GM12878 (cell line): ENCODE measurements at regions not wholly inside any gene's neighbourhood (a gene's known extent, or its start where the extent isn't known, plus 50 kb on each side); places are given as distances from the start of the nearest gene placed in this dataset.

Experiments used
- ATAC-seq: fragments of 200-7000 bp; cut with Tn5 transposase; 3 replicates; pipeline ENCODE4 v1.9.1; 2020; ENCODE audit warnings: mild to moderate bottlenecking, moderate library complexity
- BruUV-seq: library from RNA; stranded (reverse); fragments of 400-500 nt; replicated peaks from 2 replicates; lab custom pipeline; 2021; lab: Mats Ljungman, UMichigan
- CTCF ChIA-PET: fragments of 300-600 bp; sonication (Branson Sonifier 250); formaldehyde crosslinking; extraction: SDS; loops from one replicate; lab custom pipeline; 2021; ENCODE audit warnings: inconsistent platforms; lab: Yijun Ruan, JAX
- POLR2A ChIA-PET: fragments of 350-600 bp; formaldehyde crosslinking; extraction: SDS; loops from one replicate; lab custom pipeline; 2021; ENCODE audit warnings: inconsistent platforms; lab: Charles Lee
- RAD21 ChIA-PET: fragments of 300-600 bp; sonication (Branson Sonifier 250); formaldehyde crosslinking; loops from one replicate; lab custom pipeline; 2023; ENCODE audit warnings: antibody characterized with exemption; ENCODE audit not compliant: unreplicated experiment; lab: Charles Lee
- SMC1A ChIA-PET: fragments of 300-600 bp; sonication (Branson Sonifier 250); formaldehyde crosslinking; loops from one replicate; lab custom pipeline; 2023; ENCODE audit not compliant: unreplicated experiment, uncharacterized antibody; lab: Charles Lee
- DNase-seq: peaks from one replicate; pipeline ENCODE4 v3.0.0-alpha.2; 2011; ENCODE audit warnings: low read depth, low spot score
- FAIRE-seq: peaks from 3 replicates; lab custom pipeline; 2011; peaks lifted over from hg19 to GRCh38; lab: Jason Lieb, UNC
- H2AFZ ChIP-seq: 2 replicates; pipeline ENCODE4 v1.6.0; 2011; ENCODE audit warnings: low read depth, low read length, control low read depth; ENCODE audit not compliant: control insufficient read depth
- H3K27ac ChIP-seq: 2 replicates; pipeline ENCODE4 v1.5.1; 2011; ENCODE audit warnings: control low read depth; ENCODE audit not compliant: control insufficient read depth, insufficient read depth
- H3K27me3 ChIP-seq, 2 experiments: replicated peaks in 1 of 2; 2 replicates each; pipeline versions ENCODE4 v1.6.0 to v1.6.1; 2011; ENCODE audit warnings: low read length in 1 of 2; ENCODE audit not compliant: control insufficient read depth in 2 of 2, insufficient read depth in 2 of 2
- H3K36me3 ChIP-seq, 2 experiments: 2 replicates each; pipeline ENCODE4 v1.5.1; 2011; ENCODE audit warnings: low read length in 1 of 2; ENCODE audit not compliant: control insufficient read depth in 2 of 2, insufficient read depth in 2 of 2
- H3K4me1 ChIP-seq: 2 replicates; pipeline ENCODE4 v1.6.1; 2011; ENCODE audit warnings: mild to moderate bottlenecking, low read length, moderate library complexity, mixed read lengths; ENCODE audit not compliant: control insufficient read depth, insufficient read depth
- H3K4me2 ChIP-seq: 2 replicates; pipeline ENCODE4 v1.6.0; 2011; ENCODE audit warnings: control low read depth; ENCODE audit not compliant: control insufficient read depth, insufficient read depth
- H3K4me3 ChIP-seq: fragments of 200-600 bp; sonication (generic); 2 replicates; pipeline ENCODE4 v1.5.1; 2016
- H3K79me2 ChIP-seq: 2 replicates; pipeline ENCODE4 v1.6.0; 2011; ENCODE audit warnings: low read length; ENCODE audit not compliant: control insufficient read depth, insufficient read depth
- H3K9ac ChIP-seq: 2 replicates; pipeline ENCODE4 v1.8.0; 2011; ENCODE audit warnings: low read length, control low read depth, mixed read lengths; ENCODE audit not compliant: control insufficient read depth, insufficient read depth
- H3K9me3 ChIP-seq: replicated peaks from 3 replicates; pipeline ENCODE4 v1.5.1; 2011; ENCODE audit warnings: mild to moderate bottlenecking, low read length; ENCODE audit not compliant: control insufficient read depth, insufficient read depth
- H4K20me1 ChIP-seq: 2 replicates; pipeline ENCODE4 v1.6.0; 2011; ENCODE audit not compliant: control insufficient read depth, insufficient read depth
- E2F4 ChIP-seq: IDR thresholded peaks from 2 replicates; pipeline ENCODE4 v1.6.1; 2012; ENCODE audit warnings: low read depth, low read length, improper control_type of control experiment
- EP300 ChIP-seq, 2 experiments: fragments of 150-350 bp in 1 of 2; IDR thresholded peaks; 2 replicates each; pipeline ENCODE4 v1.6.1; 2011 to 2012; ENCODE audit warnings: low read depth in 2 of 2, low read length in 2 of 2, borderline replicate concordance in 1 of 2, improper control_type of control experiment in 1 of 2, inconsistent platforms in 1 of 2; ENCODE audit not compliant: control insufficient read depth in 1 of 2
- HDAC6 ChIP-seq: fragments of 200-600 bp; sonication (generic); IDR thresholded peaks from one replicate; pipeline ENCODE4 v1.8.0; 2017; ENCODE audit warnings: antibody characterized with exemption; ENCODE audit not compliant: unreplicated experiment
- MEF2A ChIP-seq: IDR thresholded peaks from 2 replicates; pipeline ENCODE4 v1.6.1; 2011; ENCODE audit warnings: low read depth, mild to moderate bottlenecking, low read length, moderate library complexity; ENCODE audit not compliant: insufficient read depth
- NBN ChIP-seq: fragments of 450-650 bp; IDR thresholded peaks from 2 replicates; pipeline ENCODE4 v1.6.1; 2016
- RCOR1 ChIP-seq: conservative IDR thresholded peaks from 2 replicates; pipeline ENCODE4 v1.6.1; 2012; ENCODE audit warnings: low read depth, low read length, improper control_type of control experiment
- REST ChIP-seq: IDR thresholded peaks from 2 replicates; pipeline ENCODE4 v1.6.1; 2012; ENCODE audit warnings: mild to moderate bottlenecking, low read depth, low read length
- ZBED1 ChIP-seq: IDR thresholded peaks from 2 replicates; pipeline ENCODE4 v1.6.1; 2016; ENCODE audit warnings: borderline replicate concordance
- ZNF207 ChIP-seq: fragments of 450-650 bp; IDR thresholded peaks from 2 replicates; pipeline ENCODE4 v1.6.1; 2014; ENCODE audit warnings: antibody characterized with exemption, mild to moderate bottlenecking, borderline replicate concordance
- WGBS: methylation state at CpG from one replicate; pipeline ENCODE4 v1.1.6; 2016; ENCODE audit warnings: low lambda C conversion rate; ENCODE audit not compliant: insufficient replicate concordance, insufficient coverage; ENCODE audit errors: missing lambda C conversion rate; 5-methylcytosine and 5-hydroxymethylcytosine counted together
- in situ Hi-C: fragments of 300-500 bp; cut with MboI; formaldehyde crosslinking; loops from 9 replicates; pipeline ENCODE4 v1.14.3; 2018; ENCODE audit warnings: mixed read lengths
- intact Hi-C: fragments of 100-400 bp; cut with micrococcal nuclease; formaldehyde crosslinking; loops from one replicate; pipeline ENCODE4 v1.14.2; 2022; ENCODE audit not compliant: unreplicated experiment
- TF ChIP-seq, protein P1 (sequence below): fragments of 450-650 bp; IDR thresholded peaks from 2 replicates; pipeline ENCODE4 v1.6.1; 2017; ENCODE audit warnings: borderline replicate concordance
- TF ChIP-seq, protein P2 (sequence below): IDR thresholded peaks from 2 replicates; pipeline ENCODE4 v1.6.1; 2011; ENCODE audit warnings: borderline replicate concordance, low read depth, mild to moderate bottlenecking, moderate library complexity, mixed read lengths, low read length; ENCODE audit not compliant: insufficient read depth; ENCODE audit errors: extremely low read length

DNA sequence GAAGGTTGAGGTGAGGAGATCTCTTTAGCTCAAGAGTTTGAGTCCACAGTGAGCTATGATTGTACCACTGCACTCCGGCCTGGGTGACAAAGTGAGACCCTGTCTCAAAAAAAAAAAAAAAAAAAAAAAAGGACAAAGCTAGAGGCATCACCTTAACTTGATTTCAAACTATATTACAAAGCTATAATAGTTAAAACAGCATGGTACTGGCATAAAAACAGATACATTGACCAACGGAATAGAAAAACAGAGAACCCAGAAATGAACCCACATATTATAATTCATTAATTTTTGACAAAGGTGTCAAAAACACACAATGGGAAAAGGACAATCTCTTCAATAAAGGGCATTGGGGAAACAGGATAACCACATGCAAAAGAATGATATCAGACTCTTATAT, 50.8 kb upstream of the MBOAT1 start:
- Histone ChIP-seq H3K4me1 (peaks cover 7% of the 10 kb centered on the region), H3K79me2 (no peaks in the 10 kb centered on the region), H2AFZ (no peak overlapping the region), H3K4me2 (no peak overlapping the region), H3K4me3 (no peak overlapping the region), H3K9me3 (peaks cover 1% of the 10 kb centered on the region; the same call in 1 of the 3 replicates), H3K27ac (no peak overlapping the region), H3K36me3 (no peaks in the 10 kb centered on the region), H3K9ac (no peak overlapping the region), H4K20me1 (no peaks in the 10 kb centered on the region), H3K27me3 (no peaks in the 10 kb centered on the region)
- TF ChIP-seq MEF2A (no peak), ZNF207 (no peak), EP300 (IDR thresholded peaks at IDR 0.05; ENCODE audit: borderline replicate concordance in 1 of 2, control insufficient read depth in 1 of 2, low read depth in 2 of 2, low read length in 2 of 2) (no peak), E2F4 (no peak), ZBED1 (no peak), NBN (no peak), HDAC6 (no peak), REST (no peak), RCOR1 (no peak)
- TF ChIP-seq, protein P1, sequence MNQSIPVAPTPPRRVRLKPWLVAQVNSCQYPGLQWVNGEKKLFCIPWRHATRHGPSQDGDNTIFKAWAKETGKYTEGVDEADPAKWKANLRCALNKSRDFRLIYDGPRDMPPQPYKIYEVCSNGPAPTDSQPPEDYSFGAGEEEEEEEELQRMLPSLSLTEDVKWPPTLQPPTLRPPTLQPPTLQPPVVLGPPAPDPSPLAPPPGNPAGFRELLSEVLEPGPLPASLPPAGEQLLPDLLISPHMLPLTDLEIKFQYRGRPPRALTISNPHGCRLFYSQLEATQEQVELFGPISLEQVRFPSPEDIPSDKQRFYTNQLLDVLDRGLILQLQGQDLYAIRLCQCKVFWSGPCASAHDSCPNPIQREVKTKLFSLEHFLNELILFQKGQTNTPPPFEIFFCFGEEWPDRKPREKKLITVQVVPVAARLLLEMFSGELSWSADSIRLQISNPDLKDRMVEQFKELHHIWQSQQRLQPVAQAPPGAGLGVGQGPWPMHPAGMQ = no peak
- TF ChIP-seq, protein P2, sequence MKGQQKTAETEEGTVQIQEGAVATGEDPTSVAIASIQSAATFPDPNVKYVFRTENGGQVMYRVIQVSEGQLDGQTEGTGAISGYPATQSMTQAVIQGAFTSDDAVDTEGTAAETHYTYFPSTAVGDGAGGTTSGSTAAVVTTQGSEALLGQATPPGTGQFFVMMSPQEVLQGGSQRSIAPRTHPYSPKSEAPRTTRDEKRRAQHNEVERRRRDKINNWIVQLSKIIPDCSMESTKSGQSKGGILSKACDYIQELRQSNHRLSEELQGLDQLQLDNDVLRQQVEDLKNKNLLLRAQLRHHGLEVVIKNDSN = no peak
- FAIRE-seq = no peak
- no peak for ATAC-seq
- WGBS = 81% methylated on average over 2 of the region's 2 CpGs
- DNase-seq = no peak
- RAD21 ChIA-PET = interaction anchor here (0.6 kb wide), 1 partner anchor 1156 kb away, joined by 4 read pairs; no protein-coding TSS in a partner anchor
- in situ Hi-C loops (no loop called here), intact Hi-C loops (no loop called here)
- no TSS peak for BruUV-seq
- SMC1A ChIA-PET = interaction anchor here (1.5 kb wide), 1 partner anchor 170 kb away, joined by 3 read pairs; no protein-coding TSS in a partner anchor
- CTCF ChIA-PET = no interaction called here
- POLR2A ChIA-PET = interaction anchor here (0.6 to 0.7 kb wide), 3 partner anchors 111 to 206 kb away, joined by 3 to 10 read pairs (median 3); no protein-coding TSS in a partner anchor
